Right atrium auricular region (tissue), 2 donors: ENCODE measurements at regions not wholly inside any gene's neighbourhood (a gene's known extent, or its start where the extent isn't known, plus 50 kb on each side); places are given as distances from the start of the nearest gene placed in this dataset.

Source experiments
- DNase-seq: peaks from one replicate; pipeline ENCODE4 v3.0.0-alpha.2; 2019; ENCODE audit warnings: low spot score
- H3K27ac ChIP-seq, 2 donors: fragments of 200-600 bp; sonication (generic); 1 replicate in 1 of 2; 2 replicates in 1 of 2; pipeline ENCODE4 v1.5.1; 2016 to 2019
- H3K27me3 ChIP-seq, 2 donors: fragments of 200-600 bp; sonication (generic); one replicate each; pipeline versions ENCODE4 v1.5.1 to v1.6.0; 2017 to 2019
- H3K36me3 ChIP-seq: fragments of 200-600 bp; sonication (generic); one replicate; pipeline ENCODE4 v1.5.1; 2016
- H3K4me1 ChIP-seq, 2 donors: fragments of 200-600 bp; sonication (generic); one replicate each; pipeline versions ENCODE4 v1.5.1 to v1.6.0; 2017 to 2019
- H3K4me3 ChIP-seq, 2 donors: fragments of 200-600 bp; sonication (generic); 1 replicate in 1 of 2; 2 replicates in 1 of 2; pipeline ENCODE4 v1.5.1; 2017 to 2019; ENCODE audit warnings: mild to moderate bottlenecking in 1 of 2, moderate library complexity in 1 of 2
- H3K9me3 ChIP-seq, 2 donors: fragments of 200-600 bp; sonication (generic); one replicate each; pipeline ENCODE4 v1.5.1; 2019
- CTCF ChIP-seq, 2 donors: fragments of 200-600 bp; sonication (generic); IDR thresholded peaks; one replicate each; pipeline ENCODE4 v1.5.1; 2019; ENCODE audit warnings: antibody characterized with exemption in 2 of 2

DNA sequence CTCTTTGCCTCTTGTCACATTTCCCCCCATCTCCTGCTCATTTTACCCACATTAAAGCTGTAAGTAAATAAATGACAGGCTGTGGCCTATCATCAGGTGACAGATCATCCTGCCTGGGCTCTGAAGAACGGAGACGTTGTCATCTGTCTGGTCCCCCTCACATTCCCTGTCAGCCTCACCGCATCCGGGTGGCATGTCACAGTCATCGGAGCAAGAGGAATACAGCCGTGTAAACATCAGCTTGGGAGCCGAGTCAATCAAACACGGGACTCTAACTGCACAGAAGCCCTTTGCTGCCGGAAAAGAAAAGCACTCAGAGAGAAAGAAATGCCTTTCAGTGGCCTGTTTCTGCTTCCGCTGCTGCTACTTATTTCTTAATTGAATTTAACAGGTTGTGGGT lies 371.9 kb upstream of the ID4 start:
- Histone ChIP-seq H3K36me3 (no peaks in the 10 kb centered on the region), H3K27me3 (no peaks in the 10 kb centered on the region), H3K4me3 (no peak overlapping the region), H3K4me1 (no peaks in the 10 kb centered on the region), H3K9me3 (no peaks in the 10 kb centered on the region), H3K27ac (no peak overlapping the region)
- TF ChIP-seq CTCF (IDR thresholded peaks at IDR 0.05), result no peak
- DNase-seq, result no peak

DNA sequence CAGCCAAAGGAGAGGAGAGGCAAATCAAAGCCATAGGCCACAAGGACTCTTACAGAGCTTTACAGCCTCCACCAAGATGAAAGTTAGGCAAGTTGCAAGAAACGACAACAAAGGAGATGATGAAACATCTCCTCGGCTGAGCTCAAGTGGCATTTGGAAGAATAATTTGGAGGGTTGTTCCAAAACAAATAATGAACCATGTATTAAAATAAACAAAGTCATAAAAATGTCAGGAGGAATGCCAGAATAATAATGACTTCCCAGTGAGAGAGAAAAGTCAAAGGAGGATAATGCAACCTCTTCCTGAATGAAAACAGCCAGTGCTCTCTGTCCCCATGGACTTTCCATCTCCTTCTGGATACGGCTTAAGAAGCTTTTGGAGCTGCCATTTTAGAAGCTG lies 371.4 kb upstream of the ID4 start:
- no peaks in the 10 kb centered on the region for H3K4me1 ChIP-seq
- no peak overlapping the region for H3K27ac ChIP-seq
- no peak for DNase-seq
- no peaks in the 10 kb centered on the region for H3K9me3 ChIP-seq
- no peak for TF ChIP-seq CTCF (IDR thresholded peaks at IDR 0.05)
- no peaks in the 10 kb centered on the region for H3K27me3 ChIP-seq
- H3K36me3 ChIP-seq, result no peaks in the 10 kb centered on the region
- no peak overlapping the region for H3K4me3 ChIP-seq

DNA sequence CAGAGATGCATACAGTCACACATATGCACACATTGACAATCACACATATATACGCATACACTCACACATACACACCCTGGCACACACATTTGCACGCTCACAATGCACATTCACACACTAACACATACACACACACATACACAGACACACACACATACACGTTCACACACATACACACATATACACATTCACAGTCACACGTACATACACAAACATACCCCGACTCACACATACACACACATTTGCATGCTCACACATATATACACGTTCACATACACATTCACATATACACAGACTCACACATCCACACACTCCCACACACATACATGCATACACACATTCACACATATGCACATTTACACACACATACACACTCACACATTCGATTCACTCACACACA lies 366.8 kb upstream of the ID4 start:
- no peak overlapping the region for H3K4me3 ChIP-seq
- H3K9me3 ChIP-seq, result no peaks in the 10 kb centered on the region
- no peak overlapping the region for H3K27ac ChIP-seq
- no peaks in the 10 kb centered on the region for H3K27me3 ChIP-seq
- DNase-seq, result no peak
- no peak for TF ChIP-seq CTCF (IDR thresholded peaks at IDR 0.05)
- no peaks in the 10 kb centered on the region for H3K4me1 ChIP-seq
- H3K36me3 ChIP-seq, result no peaks in the 10 kb centered on the region

DNA sequence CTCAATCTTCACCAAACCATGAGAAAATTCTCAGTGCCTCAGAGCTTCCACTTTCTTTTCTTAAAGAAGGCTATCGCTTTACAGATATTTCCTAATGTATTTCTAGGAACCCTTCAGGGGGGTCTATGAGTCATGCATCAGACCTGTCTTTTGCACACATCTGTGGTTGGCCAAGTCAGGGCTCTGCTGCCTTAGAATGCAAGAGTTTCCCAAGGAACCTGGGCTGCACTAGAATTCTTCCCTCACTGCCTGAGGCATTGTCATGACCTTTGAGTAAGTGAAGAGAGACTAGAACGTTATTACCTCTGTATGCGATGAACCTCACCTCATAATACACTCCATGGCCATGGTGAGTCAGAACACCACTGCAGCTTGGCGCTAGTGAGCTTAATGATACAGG lies 365.0 kb upstream of the ID4 start:
- Histone ChIP-seq H3K4me1 (no peaks in the 10 kb centered on the region), H3K27me3 (no peaks in the 10 kb centered on the region), H3K36me3 (no peaks in the 10 kb centered on the region), H3K4me3 (no peak overlapping the region), H3K9me3 (no peaks in the 10 kb centered on the region), H3K27ac (no peak overlapping the region)
- DNase-seq, result no peak
- TF ChIP-seq CTCF (IDR thresholded peaks at IDR 0.05), result no peak

DNA sequence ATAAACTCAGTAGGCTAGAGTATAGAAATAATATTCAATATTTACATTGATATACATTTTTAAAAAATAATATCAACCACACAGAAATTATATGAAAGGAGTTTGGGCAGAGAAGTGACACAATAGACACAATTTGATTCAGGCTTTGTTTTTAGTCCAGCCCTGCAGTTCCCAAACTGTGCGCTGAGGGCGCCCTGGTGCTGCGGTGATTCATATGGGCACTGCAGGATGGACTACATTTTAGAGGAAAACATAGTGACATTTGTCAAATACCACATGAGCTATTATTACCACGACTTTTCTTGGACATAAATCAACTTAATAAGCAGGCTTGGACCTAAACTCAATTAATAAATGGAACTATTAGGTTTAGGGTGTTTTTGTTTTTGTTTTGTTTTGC lies 364.3 kb upstream of the ID4 start:
- no peaks in the 10 kb centered on the region for H3K9me3 ChIP-seq
- no peak for DNase-seq
- H3K27ac ChIP-seq, result no peak overlapping the region
- H3K4me1 ChIP-seq, result no peaks in the 10 kb centered on the region
- H3K4me3 ChIP-seq, result no peak overlapping the region
- TF ChIP-seq CTCF (IDR thresholded peaks at IDR 0.05), result no peak
- no peaks in the 10 kb centered on the region for H3K27me3 ChIP-seq
- no peaks in the 10 kb centered on the region for H3K36me3 ChIP-seq

- Histone ChIP-seq H3K4me1 (no peaks in the 10 kb centered on the region), H3K27me3 (no peaks in the 10 kb centered on the region), H3K36me3 (no peaks in the 10 kb centered on the region), H3K27ac (no peak overlapping the region), H3K9me3 (no peaks in the 10 kb centered on the region), H3K4me3 (no peak overlapping the region)
- TF ChIP-seq CTCF (IDR thresholded peaks at IDR 0.05), result no peak
- DNase-seq, result no peak
Observed at GRCh38 chr6:19477563-19477962, 359.6 kb upstream of the ID4 start.
